OCI-LY1 (cell line): ENCODE measurements at regions not wholly inside any gene's neighbourhood (a gene's known extent, or its start where the extent isn't known, plus 50 kb on each side); places are given as distances from the start of the nearest gene placed in this dataset.

Experiments
- CTCF ChIP-seq: fragments of 200-600 bp; sonication (generic), shearing (Covaris generic); IDR thresholded peaks from 2 replicates; pipeline ENCODE4 v1.5.1; 2017; ENCODE audit warnings: mild to moderate bottlenecking, antibody characterized with exemption, low read length, moderate library complexity, mixed read lengths
- EZH2 ChIP-seq: fragments of 200-600 bp; sonication (generic), shearing (Covaris generic); IDR thresholded peaks from 2 replicates; pipeline ENCODE4 v1.8.0; 2017; ENCODE audit warnings: borderline replicate concordance, mixed run types, mild to moderate bottlenecking, antibody characterized with exemption, low read length, moderate library complexity, mixed read lengths

- TF ChIP-seq CTCF (no peak), EZH2 (no peak)
Observed at GRCh38 chr11:95352733-95353346, 121.8 kb upstream of the SESN3 start.
